ENCODE measurements at regions not wholly inside any gene's neighbourhood (a gene's known extent, or its start where the extent isn't known, plus 50 kb on each side); places are given as distances from the start of the nearest gene placed in this dataset.

DNA sequence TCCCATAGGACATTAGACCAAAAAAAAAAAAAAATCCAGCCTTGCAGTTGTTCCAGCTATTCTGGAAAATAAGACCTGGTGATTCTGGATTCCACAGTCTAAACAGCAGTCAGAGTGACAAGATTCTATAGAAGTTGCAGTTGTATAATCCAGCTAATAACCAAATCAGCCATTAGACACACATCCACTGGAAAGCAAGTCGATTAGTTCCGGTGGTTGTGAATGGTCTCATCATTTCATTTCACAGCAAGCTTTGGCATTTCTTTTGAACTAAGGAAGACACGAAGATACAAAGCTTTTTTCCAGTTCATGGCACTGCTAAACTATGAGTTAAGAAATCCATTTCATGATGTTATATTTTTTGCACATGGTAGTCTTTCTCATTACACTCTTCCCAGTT, 54.4 kb upstream of the FAM89A start:
- no peak overlapping the region for H3K18ac ChIP-seq (ENCODE audit: extremely low read depth, low read length)
- H3K36me3 ChIP-seq (ENCODE audit: control insufficient read depth in 2 of 4, insufficient read depth in 4 of 4, low read length in 3 of 4): no peaks in the 10 kb centered on the region
- FAIRE-seq: no peak
- H3K27me3 ChIP-seq (replicated peaks in 1 of 4; ENCODE audit: control insufficient read depth in 3 of 4, extremely low read depth in 1 of 4, insufficient read depth in 3 of 4, low read length in 3 of 4): peaks cover 0 to 3% (median 0%) of the 10 kb centered on the region in 4 experiments; a peak in 2 of 7 replicates
- H3K4me3 ChIP-seq (ENCODE audit: extremely low read depth in 1 of 4, insufficient read depth in 2 of 4, low read depth in 3 of 4, low read length in 4 of 4): no peak overlapping the region
- no peaks in the 10 kb centered on the region for H3K9me3 ChIP-seq (ENCODE audit: insufficient read depth in 2 of 2, low read depth in 1 of 2, low read length in 1 of 2)
- no peak overlapping the region for H3K4me2 ChIP-seq (ENCODE audit: insufficient read depth in 1 of 2, low read depth in 2 of 2, low read length in 2 of 2)
- H3K4me1 ChIP-seq (replicated peaks in 1 of 4; ENCODE audit: control insufficient read depth in 3 of 4, insufficient read depth in 4 of 4, low read length in 3 of 4): no peaks in the 10 kb centered on the region
- H3K56ac ChIP-seq (replicated peaks; ENCODE audit: insufficient read length, low read depth, low read length): no peak overlapping the region
- ChIA-PET CTCF (ENCODE audit: partially characterized antibody) (interaction anchor here (0.6 to 2.5 kb wide), 11 partner anchors 12 to 317 kb away, joined by 3 to 10 read pairs (median 4); no protein-coding TSS in a partner anchor), POLR2A (ENCODE audit: partially characterized antibody) (no interaction called here)
- no peak overlapping the region for H3K23ac ChIP-seq (ENCODE audit: insufficient read length)
- no peak overlapping the region for H2BK120ac ChIP-seq (replicated peaks; ENCODE audit: low read depth, low read length)
- no peak overlapping the region for H4K5ac ChIP-seq (ENCODE audit: insufficient read length, low read depth, low read length)
- no peak overlapping the region for H2BK5ac ChIP-seq (ENCODE audit: low read depth, low read length)
- H4K91ac ChIP-seq (replicated peaks; ENCODE audit: insufficient read length, low read length): no peak overlapping the region
- H2AFZ ChIP-seq (ENCODE audit: low read length): no peak overlapping the region
- DNase-seq (ENCODE audit: low read depth in 1 of 2, low spot score in 2 of 2): no peak
- no peak overlapping the region for H2BK20ac ChIP-seq (ENCODE audit: low read length)
- H2AK5ac ChIP-seq (ENCODE audit: low read depth, low read length): no peak overlapping the region
- H3K9ac ChIP-seq (replicated peaks in 1 of 4; ENCODE audit: extremely low read depth in 1 of 4, low read depth in 3 of 4, low read length in 3 of 4): no peak overlapping the region
- no peak overlapping the region for H3K27ac ChIP-seq (ENCODE audit: low read depth, low read length)
- H3K14ac ChIP-seq (ENCODE audit: insufficient read length): no peak overlapping the region
- H2BK12ac ChIP-seq (ENCODE audit: low read depth, low read length): no peak overlapping the region
- WGBS, 2 experiments (ENCODE audit: extremely low coverage in 1 of 2, insufficient coverage in 1 of 2, insufficient read length in 1 of 2, insufficient replicate concordance in 2 of 2, low coverage in 1 of 2, low lambda C conversion rate in 2 of 2, missing lambda C conversion rate in 1 of 2): 98% methylated on average over 3 of the region's 3 CpGs; no CpG with 5 or more reads in 1 of the 2 experiments
- H4K8ac ChIP-seq (ENCODE audit: extremely low read depth, insufficient read depth, low read length): no peak overlapping the region
- no peak overlapping the region for H3K4ac ChIP-seq (replicated peaks; ENCODE audit: insufficient read length, low read depth, low read length)
- H2BK15ac ChIP-seq (ENCODE audit: low read length): no peak overlapping the region
- no peaks in the 10 kb centered on the region for H3K79me1 ChIP-seq (ENCODE audit: low read depth, low read length)
- TF ChIP-seq, protein P1, sequence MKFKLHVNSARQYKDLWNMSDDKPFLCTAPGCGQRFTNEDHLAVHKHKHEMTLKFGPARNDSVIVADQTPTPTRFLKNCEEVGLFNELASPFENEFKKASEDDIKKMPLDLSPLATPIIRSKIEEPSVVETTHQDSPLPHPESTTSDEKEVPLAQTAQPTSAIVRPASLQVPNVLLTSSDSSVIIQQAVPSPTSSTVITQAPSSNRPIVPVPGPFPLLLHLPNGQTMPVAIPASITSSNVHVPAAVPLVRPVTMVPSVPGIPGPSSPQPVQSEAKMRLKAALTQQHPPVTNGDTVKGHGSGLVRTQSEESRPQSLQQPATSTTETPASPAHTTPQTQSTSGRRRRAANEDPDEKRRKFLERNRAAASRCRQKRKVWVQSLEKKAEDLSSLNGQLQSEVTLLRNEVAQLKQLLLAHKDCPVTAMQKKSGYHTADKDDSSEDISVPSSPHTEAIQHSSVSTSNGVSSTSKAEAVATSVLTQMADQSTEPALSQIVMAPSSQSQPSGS (IDR thresholded peaks at IDR 0.05; ENCODE audit: low read length): no peak
- TF ChIP-seq MAFK (IDR thresholded peaks at IDR 0.05; ENCODE audit: low read depth, low read length): no peak
- TF ChIP-seq SP2 (IDR thresholded peaks at IDR 0.05; ENCODE audit: low read length): no peak
- no peak for TF ChIP-seq YY1 (IDR thresholded peaks at IDR 0.05; ENCODE audit: low read depth, low read length)
- TF ChIP-seq CHD1 (IDR thresholded peaks at IDR 0.05; ENCODE audit: low read depth, low read length): no peak
- no peak for TF ChIP-seq SIX5 (IDR thresholded peaks at IDR 0.05; ENCODE audit: low read depth, low read length)
- no peak for TF ChIP-seq POLR2A (IDR thresholded peaks at IDR 0.05; ENCODE audit: control extremely low read depth in 1 of 2, low read depth in 2 of 2, low read length in 2 of 2)
- TF ChIP-seq RAD21 (IDR thresholded peaks at IDR 0.05 in 1 of 2, conservative IDR thresholded peaks at IDR 0.05 in 1 of 2; ENCODE audit: low read depth in 2 of 2, low read length in 2 of 2): no peak
- TF ChIP-seq POLR2AphosphoS5 (IDR thresholded peaks at IDR 0.05; ENCODE audit: low read depth, low read length): no peak
- no peak for TF ChIP-seq SUZ12 (IDR thresholded peaks at IDR 0.05; ENCODE audit: low read length)
- no peak for TF ChIP-seq RFX5 (IDR thresholded peaks at IDR 0.05; ENCODE audit: borderline replicate concordance, low read depth, low read length)
- no peak for TF ChIP-seq NANOG (IDR thresholded peaks at IDR 0.05; ENCODE audit: insufficient read depth, low read depth, low read length, poor library complexity, severe bottlenecking)
- TF ChIP-seq CTBP2 (IDR thresholded peaks at IDR 0.05; ENCODE audit: borderline replicate concordance, insufficient read depth, insufficient read length, low read length): no peak
- no peak for TF ChIP-seq EGR1 (IDR thresholded peaks at IDR 0.05; ENCODE audit: borderline replicate concordance, low read depth, low read length)
- no peaks in the 10 kb centered on the region for H3K79me2 ChIP-seq (ENCODE audit: control insufficient read depth in 1 of 2, insufficient read depth in 2 of 2, low read length in 2 of 2)
- no peaks in the 10 kb centered on the region for H4K20me1 ChIP-seq (replicated peaks in 1 of 2; ENCODE audit: control insufficient read depth in 1 of 2, insufficient read depth in 2 of 2, low read length in 2 of 2)
- H3K23me2 ChIP-seq (ENCODE audit: low read depth, low read length): no peaks in the 10 kb centered on the region
